SIG-M5 treated with dmso at 0.1 percent for 504 hours (cell line): ENCODE measurements at regions not wholly inside any gene's neighbourhood (a gene's known extent, or its start where the extent isn't known, plus 50 kb on each side); places are given as distances from the start of the nearest gene placed in this dataset.
"Not testable (repeated sequence)": the region's sequence is repeated elsewhere in the genome, so short reads cannot be mapped to it uniquely, and the experiment has no call there.

Experiments used
- DNase-seq: peaks from one replicate; lab custom pipeline; 2025; ENCODE audit not compliant: unreplicated experiment; lab: John Stamatoyannopoulos, UW

DNA sequence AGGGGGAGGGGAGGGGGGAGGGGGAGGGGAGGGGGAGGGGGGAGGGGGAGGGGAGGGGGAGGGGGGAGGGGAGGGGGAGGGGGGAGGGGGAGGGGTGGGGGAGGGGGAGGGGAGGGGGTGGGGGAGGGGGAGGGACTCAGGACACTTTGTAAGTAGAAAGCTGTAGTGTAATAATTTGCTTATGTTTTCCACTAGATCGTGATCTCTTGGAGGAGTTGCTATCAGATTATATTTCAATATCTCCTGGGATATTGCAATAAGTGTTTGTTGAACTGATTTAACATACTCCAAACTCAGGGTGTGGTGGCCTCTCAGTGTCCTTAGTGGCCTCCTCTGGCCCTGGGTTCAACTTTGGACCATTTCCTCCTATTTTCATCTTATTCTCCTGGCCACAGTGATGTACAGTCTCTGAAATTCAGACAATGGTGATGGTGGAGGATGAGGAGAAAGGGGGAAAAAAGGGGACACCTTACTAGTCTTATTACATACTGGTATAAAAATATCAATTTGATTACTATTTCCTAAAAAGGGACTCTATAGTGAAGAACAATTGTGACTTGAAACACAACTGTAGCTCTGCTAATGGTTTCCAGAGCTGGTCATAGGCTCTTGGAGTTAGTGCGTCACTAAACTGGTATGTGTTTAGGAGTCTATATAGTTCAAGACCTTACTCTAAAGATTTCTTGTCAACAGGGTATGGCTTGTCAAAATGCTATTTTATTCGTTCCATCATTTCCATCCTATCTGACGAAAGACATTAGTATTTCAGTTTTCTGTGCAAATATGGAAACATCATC is 89.6 kb downstream of the DDX1 start:
- DNase-seq, result no peak

DNA sequence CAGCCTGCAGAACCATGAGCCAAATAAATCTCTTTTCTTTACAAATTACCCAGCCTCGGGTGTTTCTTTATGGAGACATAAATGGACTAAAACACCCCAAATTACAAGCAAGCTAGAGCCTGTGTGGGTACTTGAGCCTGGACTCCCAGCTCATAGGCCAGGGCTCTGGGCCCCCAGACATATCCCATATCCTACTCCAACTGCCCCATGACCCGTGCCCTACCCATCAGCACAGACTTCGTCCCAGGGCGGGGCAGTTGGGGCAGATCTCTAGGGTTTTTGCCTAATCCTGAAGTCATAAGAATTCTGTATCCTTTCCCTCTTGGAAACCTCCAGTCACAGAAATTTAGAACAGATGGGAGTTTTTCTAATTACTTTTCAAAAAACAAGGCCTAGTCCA is 90.7 kb downstream of the DDX1 start:
- DNase-seq, result no peak

DNA sequence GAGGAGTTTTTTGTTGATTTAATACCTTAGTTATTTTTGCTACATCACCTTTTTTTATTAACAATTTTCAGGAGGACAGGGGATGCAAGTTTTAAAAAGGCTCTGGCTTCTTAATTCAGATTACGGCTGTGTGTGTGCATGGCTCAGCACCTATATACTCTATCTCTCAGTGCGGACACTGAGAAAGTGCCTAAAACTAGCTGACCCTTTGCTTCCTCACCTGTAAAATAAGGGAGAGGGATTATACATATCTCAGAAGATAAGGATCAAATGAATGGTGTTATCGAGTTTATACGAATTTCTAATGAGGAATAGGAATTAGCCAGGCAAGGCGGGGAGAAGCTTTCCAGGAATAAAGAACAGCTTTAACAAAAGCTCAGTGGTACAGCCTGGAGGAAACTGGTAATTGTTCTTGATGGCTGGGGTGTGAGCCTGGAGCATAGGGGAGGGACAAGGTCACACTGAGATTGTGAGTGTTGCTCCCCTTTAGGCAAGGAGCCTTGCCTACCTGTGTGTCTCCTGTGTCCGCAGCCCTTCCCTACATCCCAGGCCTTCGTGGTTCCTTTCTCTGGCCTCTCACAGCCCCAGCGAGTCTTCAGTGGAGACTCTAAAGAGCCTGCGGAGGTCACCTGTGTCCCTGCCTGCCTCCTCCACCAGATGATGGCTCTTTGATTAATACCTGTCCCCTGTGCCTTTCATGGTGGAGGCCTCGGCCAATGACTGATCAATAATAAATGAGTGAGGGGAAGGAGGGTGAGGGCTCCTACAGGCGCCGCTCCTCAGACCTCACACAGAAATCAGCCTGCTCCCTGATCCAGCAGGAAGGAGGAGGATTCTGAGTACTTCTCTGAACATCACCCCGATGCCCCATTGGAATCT is 92.7 kb downstream of the DDX1 start:
- DNase-seq, result no peak

DNA sequence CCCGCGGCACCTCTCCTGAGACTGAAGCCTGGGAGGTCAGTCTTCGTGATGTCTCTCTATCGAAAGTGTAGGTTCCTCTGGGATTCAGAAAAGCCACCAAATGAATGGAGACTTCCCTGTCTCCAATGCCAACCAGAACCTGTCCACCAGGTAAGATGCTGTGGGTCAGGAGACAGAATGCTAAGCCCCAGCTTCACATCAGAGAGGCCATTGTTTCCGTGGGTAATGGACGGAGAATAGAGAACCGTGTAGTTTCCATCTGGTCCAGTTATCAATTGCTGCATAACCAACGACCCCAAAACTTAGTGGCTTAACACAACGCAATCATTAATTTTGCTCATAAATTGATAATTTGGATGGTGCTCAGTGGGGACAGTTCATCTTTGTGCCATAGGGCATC is 93.5 kb downstream of the DDX1 start:
- no peak for DNase-seq

DNA sequence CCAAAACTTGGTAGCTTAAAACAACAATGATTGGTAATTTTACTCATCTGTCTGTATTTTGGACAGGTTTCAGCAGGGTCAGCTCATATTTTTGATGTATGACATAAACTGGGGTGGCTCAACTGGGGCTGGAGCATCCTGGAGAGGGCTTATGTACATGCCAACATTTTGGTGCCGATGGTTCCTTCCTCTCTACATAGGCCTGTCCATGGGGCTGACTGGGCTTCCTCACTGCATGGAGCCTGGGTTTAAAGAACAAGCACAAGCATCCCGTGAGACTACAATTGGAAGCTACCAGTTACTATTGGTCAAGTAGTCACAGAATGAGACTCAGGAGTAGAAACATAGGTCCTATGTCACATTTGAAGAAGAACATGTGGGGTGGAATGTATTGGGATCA is 95.0 kb downstream of the DDX1 start:
- no peak for DNase-seq

DNA sequence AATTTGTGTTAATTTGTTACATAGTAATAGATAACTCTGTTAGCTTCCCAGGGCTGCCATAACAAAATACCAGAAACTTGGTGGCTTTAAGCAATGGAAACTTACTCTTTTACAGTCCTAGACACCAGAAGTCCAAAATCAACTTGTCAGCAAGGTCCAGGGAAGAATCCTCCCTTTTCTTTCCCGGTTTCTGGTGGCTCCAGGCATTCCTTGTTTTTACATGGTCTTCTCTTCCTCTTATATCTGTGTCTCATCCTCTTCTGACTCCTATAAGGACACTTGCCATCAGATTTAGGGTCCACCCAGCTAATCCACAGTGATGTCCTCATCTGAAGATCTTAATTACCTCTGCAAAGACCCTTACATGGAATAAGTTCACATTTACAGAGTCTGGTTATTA is 95.6 kb downstream of the DDX1 start:
- no peak for DNase-seq

DNA sequence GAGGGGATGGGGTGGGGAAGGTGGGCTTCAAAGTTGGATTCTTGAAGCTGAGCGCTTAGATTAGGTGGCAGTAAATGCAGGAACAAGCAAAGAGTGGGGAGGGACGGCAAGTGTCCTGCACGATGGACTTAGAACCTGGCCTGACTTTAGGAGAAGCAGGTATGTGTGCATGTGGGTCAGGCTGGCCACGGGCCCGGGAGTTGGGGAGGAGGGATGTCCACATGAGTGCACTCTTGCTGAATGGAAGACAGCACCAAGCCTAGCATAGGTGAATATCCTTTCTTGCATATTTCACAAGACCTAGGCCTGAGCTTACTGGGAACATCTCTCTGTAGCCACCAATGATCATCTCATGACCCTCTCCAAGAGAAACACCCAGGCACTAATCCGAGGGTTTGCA is 96.1 kb downstream of the DDX1 start:
- DNase-seq, result no peak

DNA sequence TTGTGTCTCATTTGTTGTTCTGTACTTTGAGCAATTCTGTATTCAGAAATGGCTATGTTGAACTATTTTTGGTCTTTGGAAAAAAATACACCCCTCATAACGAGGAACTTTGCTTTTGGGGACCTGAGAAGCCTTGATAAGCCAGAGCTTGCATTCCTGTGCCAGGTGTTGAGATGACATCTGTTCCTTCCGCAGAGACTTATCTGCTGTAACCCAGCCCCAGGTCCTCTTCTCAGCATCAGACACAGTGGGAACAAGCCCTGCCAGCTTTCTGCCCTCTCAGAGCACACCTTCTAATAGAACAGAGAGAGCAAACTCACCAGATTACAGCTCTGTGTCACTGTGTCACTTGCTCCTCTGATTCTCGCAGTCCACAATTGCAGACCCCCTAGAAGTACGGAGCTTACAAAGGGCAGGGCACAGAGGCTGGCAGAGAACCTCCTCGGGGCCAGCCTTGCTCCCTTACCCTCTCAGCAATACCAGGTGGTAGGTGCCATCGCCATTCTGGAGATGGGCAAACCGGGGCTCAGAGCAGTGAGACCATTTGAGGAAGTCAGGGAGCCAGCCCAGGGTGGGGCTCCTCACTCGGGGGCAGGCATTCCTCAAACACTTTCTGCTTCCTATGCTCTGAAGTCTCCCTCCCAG is 97.4 kb downstream of the DDX1 start:
- no peak for DNase-seq

DNA sequence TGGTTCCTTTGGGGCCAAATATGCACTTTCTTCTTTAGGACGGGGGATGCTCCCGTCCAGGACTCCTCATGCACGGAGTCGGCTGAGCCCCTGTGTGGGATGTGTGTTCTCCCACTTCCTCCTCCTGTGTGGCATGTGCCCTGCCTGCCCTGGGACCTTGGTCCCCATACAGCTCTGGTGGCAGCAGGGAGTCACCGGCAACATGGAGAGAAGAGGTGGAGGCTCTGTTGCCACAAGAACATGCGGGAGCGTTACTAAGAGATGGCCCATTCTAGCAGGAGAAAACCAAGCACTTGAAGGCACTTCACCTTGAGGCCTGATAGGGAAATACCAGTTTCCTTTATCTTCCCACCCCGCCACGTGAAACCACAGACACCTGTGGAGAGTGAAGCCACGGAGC is 98.0 kb downstream of the DDX1 start:
- DNase-seq, result no peak

DNA sequence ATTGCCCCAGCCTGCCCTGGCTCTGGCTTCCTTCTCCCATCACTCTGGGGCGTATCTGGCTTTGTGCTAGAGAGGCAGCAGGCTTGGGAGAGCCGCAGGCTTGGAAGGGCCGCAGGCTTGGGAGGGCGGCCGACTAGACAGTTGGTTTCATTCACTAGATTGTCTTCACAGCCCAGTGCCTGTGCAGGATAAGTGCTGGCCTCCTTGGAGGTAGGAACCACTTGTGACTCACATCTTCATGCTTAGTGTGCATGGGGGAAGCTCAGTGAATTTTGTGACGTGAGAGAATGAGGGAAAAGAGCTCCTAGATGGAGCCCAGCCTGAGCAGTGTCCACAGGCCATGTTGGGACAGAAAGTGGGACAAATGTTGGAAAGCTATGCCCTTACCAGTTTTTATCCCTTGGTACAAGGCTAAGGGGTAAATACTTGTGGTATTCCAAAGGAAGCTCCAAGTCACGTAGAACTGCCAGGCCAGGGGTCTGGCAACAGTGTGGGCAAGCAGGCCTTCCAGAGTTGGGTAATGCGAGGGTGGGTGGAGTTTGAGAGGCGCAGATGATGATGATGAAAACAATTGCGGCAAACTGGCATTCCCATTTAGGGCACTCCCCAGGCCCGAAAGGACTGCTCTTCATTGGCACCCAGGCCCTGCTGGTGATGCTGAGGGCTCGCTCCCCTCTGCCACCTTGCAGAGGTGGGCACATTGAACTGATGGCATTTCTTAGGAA is 100.1 kb downstream of the DDX1 start:
- no peak for DNase-seq

DNA sequence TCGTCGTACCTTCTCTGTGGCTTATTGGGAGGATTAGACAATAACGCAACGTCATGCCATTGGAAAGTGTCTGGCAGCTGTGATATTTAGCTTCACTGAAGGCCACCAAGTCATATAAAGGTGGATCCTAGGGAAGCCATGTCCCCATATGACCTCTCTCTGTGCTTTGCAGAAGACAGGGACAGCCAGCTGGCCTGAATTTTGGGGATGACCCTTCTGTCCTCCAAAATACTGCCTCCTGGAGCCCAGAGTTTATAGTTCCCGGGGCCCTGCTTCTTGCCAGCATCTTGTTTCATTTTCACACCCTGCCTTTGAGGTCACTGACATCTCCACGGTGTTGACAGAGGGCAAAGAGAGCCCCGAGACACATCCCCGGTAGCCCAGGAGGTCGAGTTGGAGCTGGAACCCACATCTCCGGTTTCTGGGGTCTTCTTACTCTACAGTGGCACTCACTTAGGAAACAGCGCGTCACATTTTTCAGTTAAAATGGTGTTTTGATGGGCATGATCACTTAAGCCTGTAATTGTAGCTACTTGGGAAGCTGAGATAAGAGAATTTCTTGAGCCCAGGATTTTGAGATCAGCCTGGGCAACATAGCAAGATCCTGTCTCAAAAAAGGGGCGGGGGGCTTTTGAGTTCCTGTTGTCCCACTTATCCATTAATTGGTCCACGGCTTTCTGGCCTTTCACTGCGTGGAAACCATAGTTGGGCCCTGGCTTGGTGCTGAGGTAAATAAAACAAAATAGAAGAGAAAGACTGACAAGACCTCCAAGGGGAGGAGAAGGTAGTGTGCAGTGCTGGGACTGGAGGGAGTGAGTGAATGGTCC is 101.1 kb downstream of the DDX1 start:
- no peak for DNase-seq

DNA sequence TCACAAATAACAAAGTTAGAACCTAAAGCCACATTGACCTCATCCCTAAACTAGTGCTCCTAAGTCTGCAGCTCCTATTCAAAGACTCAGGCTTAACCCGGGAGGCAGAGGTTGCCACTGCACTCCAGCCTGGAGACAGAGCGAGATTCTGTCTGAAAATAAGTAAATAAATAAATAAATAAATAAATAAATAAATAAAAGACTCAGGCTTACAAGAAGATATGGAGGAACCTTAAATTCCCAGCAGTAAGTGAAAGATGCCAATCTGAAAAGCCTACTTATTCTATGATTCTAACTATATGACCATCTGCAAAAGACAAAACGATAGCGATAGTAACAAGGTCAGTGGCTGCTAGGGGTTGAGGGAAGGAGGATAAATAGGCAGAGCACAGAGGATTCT is 101.7 kb downstream of the DDX1 start:
- DNase-seq, result no peak

DNA sequence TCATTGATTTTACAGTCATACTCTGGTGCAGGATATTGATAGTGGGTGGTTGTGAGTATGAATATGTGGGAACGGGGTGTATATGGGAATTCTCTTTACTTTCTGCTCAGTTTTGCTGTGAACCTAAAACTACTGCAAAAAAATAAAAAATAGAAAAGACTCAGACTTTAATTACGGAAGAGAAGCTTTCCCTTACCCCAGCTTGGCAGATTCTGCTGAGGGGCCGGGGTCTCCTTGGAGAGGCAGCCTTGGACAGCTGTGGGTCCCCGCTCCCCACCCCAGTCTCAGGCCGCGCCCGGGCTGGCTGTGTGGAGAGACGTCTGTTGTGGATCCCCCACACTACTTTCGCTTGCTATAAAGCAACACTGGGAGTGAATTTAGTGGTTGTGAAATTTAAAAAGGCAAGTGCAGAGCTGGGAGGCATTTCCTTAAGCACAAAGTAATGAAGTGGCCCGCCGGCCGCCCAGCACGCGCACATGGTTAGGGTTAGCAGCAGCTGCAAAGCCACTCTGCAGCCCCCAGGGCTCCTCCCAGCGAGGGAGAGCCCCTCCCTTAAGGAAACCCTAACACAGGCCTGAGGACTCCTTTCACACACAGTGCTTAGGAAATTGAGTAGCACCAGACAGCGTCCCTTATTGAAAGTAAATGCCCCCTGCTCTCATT is 102.4 kb downstream of the DDX1 start:
- no peak for DNase-seq

DNA sequence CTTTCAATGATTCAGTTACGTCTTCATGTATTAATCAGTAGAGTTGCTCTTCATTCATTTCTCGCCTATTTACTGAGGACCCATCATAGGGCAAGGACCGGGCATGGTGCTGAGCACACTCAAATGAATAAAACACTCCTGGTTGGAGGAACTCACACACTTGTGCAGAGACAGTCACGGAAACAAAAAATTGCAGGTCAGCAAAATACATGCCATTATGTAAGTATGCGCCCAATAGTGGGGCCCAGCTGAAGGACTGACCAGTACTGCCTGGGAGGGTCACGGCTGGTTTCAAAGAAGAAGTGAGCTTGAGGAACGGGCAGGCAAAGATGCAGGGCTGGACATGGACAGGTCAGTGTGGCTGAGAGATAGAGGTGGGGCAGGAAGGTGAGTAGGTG is 102.9 kb downstream of the DDX1 start:
- no peak for DNase-seq

DNA sequence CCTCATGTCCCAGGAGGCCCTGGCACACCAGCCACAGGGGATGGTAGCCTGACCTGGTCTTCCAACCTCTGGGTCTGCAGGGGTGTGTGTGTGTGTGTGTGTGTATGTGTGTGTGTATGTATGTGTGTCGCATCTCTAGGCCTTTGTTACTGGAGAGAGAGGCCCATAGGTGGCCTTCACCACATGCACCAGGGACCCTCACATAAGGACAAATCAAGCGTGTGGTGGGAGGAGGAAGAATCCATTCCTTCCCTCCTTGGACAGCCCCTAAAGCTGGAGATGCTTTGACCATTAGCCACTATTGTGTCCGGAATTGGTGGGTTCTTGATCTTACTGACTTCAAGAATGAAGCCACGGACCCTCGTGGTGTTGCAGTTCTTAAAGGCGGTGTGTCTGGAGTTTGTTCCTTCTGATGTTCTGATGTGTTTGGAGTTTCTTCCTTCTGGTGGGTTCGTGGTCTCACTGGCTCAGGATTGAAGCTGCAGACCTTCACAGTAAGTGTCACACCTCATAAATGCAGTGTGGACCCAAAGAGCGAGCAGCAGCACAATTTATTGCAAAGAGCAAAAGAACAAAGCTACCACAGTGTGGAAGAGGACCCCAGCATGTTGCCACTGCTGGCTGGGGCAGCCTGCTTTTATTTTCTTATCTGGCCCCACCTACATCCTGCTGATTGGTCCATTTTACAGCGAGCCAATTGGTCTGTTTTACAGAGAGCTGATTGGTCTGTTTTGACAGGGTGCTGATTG is 104.1 kb downstream of the DDX1 start:
- DNase-seq, result no peak

DNA sequence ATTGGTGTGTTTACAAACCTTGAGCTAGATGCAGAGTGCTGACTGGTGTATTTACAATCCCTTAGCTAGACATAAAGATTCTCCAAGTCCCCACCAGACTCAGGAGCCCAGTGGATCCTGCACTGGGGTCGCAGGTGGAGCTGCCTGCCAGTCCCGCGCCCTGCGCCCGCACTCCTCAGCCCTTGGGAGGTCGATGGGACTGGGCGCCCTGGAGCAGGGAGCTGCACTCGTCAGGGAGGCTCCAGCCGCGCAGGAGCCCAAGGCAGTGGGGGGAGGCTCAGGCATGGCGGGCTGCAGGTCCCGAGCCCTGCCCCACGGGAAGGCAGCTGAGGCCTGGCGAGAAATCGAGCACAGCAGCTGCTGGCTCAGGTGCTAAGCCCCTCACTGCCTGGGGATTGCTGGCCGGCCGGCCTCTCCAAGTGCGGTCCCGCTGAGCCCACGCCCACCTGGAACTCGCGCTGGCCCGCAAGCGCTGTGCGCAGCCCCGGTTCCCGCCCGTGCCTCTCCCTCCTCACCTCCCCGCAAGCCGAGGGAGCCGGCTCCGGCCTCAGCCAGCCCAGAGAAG is 105.0 kb downstream of the DDX1 start:
- DNase-seq, result not testable (repeated sequence)

DNA sequence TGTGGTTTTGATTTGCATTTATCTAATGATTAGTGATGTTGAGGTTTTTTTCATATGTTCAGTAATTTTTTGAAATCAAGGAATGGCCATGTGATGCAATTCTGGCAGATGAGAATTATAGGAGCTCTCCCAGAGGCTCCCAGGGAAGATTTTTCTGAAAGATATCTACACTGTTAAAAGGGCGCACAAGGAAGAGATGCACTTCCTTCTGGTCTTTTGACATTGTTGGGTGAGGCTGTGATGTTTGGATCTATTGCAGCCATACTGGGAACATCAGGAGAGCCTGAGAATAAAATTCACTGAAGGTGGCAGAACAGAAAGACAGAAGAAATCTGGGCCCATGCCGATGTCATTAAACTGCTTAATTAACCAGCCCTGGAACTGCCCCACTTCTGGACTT is 108.5 kb downstream of the DDX1 start:
- no peak for DNase-seq

DNA sequence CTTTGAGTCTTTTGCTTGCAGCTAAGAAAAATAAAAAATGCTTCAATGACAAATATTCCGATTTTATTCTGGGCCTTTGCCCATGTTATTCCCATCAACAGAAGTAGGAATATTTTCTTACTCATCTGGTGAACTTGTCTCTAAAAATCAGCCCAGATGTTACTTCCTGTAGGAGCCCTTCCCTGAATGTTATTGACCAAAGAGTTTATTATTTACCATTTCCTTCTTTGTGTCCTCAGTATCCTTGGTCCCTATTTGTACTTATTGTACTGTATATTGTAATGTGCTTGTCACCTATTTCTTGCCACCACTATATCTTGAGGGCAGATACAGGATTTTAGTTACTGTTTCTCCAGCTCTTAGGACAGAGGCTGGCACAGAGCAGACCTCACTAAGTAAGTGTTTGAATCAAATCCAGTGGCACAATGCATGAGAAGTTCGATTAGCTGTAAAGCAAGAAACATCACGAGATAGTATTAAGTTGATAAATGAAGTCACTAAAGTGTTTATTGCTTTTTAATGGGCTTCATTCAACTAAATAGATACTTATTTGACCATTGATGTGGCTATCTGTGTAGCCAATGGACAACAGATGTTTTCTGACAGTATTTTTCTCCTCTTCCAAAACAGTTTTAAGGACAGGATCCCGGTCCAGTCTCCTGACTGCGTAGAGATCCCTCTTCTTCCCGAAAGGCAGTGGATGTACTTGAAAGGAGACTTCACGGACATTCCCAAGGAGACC is 109.1 kb downstream of the DDX1 start:
- DNase-seq, result no peak
